CD4-positive, alpha-beta T cell treated with Interleukin-1 beta for 1 hour (primary cell): ENCODE measurements at regions not wholly inside any gene's neighbourhood (a gene's known extent, or its start where the extent isn't known, plus 50 kb on each side); places are given as distances from the start of the nearest gene placed in this dataset.

Source experiments
- DNase-seq, 2 donors: peaks; one replicate each; pipeline ENCODE4 v3.0.0-alpha.2; 2020 to 2022

GRCh38 chr6:11290027-11290426 is 57.6 kb upstream of the NEDD9 start:
- no peak for DNase-seq

GRCh38 chr6:11288065-11288464 is 55.6 kb upstream of the NEDD9 start:
- DNase-seq = no peak

- DNase-seq = no peak
Observed at GRCh38 chr6:11284996-11285395, 52.5 kb upstream of the NEDD9 start.

GRCh38 chr6:11283629-11284028 is 51.2 kb upstream of the NEDD9 start:
- no peak for DNase-seq

GRCh38 chr6:11282875-11283274 is 50.4 kb upstream of the NEDD9 start:
- DNase-seq = no peak
